ENCODE measurements at regions not wholly inside any gene's neighbourhood (a gene's known extent, or its start where the extent isn't known, plus 50 kb on each side); places are given as distances from the start of the nearest gene placed in this dataset.

DNA sequence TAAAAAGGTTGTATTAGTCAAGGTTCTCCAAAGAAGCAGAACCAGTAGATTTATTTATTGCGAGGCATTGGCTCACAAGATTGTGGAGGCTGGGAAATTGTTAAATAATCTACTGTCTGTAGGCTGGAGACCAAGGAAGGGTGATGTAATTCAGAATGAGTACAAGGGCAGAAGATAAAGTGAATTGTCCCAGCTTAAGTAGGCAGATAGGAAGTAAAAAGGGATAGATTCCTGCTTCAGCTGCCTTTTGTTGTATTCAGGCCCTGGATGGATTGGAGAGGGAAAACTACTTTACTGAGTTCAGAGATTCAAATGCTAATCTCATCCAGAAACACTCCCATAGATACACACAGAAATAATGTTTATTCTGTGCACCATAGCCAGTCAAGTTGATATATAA lies 301.1 kb downstream of the CYLC2 start:
- Histone ChIP-seq H3K79me2 (ENCODE audit: insufficient read depth, low read length) (no peaks in the 10 kb centered on the region), H3K36me3 (ENCODE audit: insufficient read depth, low read length) (no peaks in the 10 kb centered on the region), H3K4me2 (ENCODE audit: insufficient read depth, low read length) (no peak overlapping the region), H3K4me3 (ENCODE audit: insufficient read depth, low read length) (no peak overlapping the region), H2AFZ (ENCODE audit: low read length) (no peak overlapping the region), H3K27ac (ENCODE audit: low read depth, low read length) (no peak overlapping the region), H3K9me3 (ENCODE audit: low read depth, low read length) (peaks cover 3% of the 10 kb centered on the region), H4K20me1 (ENCODE audit: insufficient read depth, low read length) (no peaks in the 10 kb centered on the region), H3K27me3 (ENCODE audit: insufficient read depth, low read length) (no peaks in the 10 kb centered on the region), H3K4me1 (ENCODE audit: insufficient read depth, low read length) (no peaks in the 10 kb centered on the region)
- TF ChIP-seq, protein P1, sequence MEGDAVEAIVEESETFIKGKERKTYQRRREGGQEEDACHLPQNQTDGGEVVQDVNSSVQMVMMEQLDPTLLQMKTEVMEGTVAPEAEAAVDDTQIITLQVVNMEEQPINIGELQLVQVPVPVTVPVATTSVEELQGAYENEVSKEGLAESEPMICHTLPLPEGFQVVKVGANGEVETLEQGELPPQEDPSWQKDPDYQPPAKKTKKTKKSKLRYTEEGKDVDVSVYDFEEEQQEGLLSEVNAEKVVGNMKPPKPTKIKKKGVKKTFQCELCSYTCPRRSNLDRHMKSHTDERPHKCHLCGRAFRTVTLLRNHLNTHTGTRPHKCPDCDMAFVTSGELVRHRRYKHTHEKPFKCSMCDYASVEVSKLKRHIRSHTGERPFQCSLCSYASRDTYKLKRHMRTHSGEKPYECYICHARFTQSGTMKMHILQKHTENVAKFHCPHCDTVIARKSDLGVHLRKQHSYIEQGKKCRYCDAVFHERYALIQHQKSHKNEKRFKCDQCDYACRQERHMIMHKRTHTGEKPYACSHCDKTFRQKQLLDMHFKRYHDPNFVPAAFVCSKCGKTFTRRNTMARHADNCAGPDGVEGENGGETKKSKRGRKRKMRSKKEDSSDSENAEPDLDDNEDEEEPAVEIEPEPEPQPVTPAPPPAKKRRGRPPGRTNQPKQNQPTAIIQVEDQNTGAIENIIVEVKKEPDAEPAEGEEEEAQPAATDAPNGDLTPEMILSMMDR (IDR thresholded peaks at IDR 0.05; ENCODE audit: extremely low read depth, low read depth, low read length) = no peak
- DNase-seq (ENCODE audit: insufficient read length, low spot score, missing footprints) = no peak

DNA sequence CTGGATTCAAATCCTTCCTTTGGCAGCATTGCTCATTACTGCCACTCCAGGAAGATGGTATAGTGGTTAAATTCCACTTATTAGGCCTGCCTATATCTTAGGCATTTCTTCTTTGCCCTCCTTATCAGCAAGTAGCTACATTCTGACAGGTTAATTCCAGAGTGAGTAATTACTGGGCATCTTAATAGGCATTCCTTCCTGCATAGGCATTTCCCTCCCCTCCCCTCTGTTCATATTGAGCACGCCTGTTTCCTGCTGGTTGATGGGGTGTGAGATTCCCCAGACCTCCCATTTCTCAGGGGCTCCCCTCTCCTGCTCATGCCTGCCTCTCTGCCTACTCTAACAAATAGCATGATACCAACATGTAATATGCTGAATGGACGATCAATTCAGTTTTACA lies 305.9 kb downstream of the CYLC2 start:
- Histone ChIP-seq H3K27ac (ENCODE audit: low read depth, low read length) (no peak overlapping the region), H3K4me2 (ENCODE audit: insufficient read depth, low read length) (no peak overlapping the region), H4K20me1 (ENCODE audit: insufficient read depth, low read length) (no peaks in the 10 kb centered on the region), H2AFZ (ENCODE audit: low read length) (no peak overlapping the region), H3K79me2 (ENCODE audit: insufficient read depth, low read length) (no peaks in the 10 kb centered on the region), H3K4me3 (ENCODE audit: insufficient read depth, low read length) (no peak overlapping the region), H3K4me1 (ENCODE audit: insufficient read depth, low read length) (no peaks in the 10 kb centered on the region), H3K36me3 (ENCODE audit: insufficient read depth, low read length) (no peaks in the 10 kb centered on the region), H3K9me3 (ENCODE audit: low read depth, low read length) (peaks cover 8% of the 10 kb centered on the region), H3K27me3 (ENCODE audit: insufficient read depth, low read length) (no peaks in the 10 kb centered on the region)
- DNase-seq (ENCODE audit: insufficient read length, low spot score, missing footprints) = peak; percentile 4
- TF ChIP-seq, protein P1 (IDR thresholded peaks at IDR 0.05; ENCODE audit: extremely low read depth, low read depth, low read length) = no peak

- DNase-seq (ENCODE audit: insufficient read length, low spot score, missing footprints) = no peak
- TF ChIP-seq, protein P1 (IDR thresholded peaks at IDR 0.05; ENCODE audit: extremely low read depth, low read depth, low read length) = no peak
- Histone ChIP-seq H3K79me2 (ENCODE audit: insufficient read depth, low read length) (no peaks in the 10 kb centered on the region), H3K9me3 (ENCODE audit: low read depth, low read length) (peaks cover 5% of the 10 kb centered on the region), H3K27ac (ENCODE audit: low read depth, low read length) (no peak overlapping the region), H4K20me1 (ENCODE audit: insufficient read depth, low read length) (no peaks in the 10 kb centered on the region), H3K4me1 (ENCODE audit: insufficient read depth, low read length) (no peaks in the 10 kb centered on the region), H3K36me3 (ENCODE audit: insufficient read depth, low read length) (no peaks in the 10 kb centered on the region), H3K27me3 (ENCODE audit: insufficient read depth, low read length) (no peaks in the 10 kb centered on the region), H3K4me3 (ENCODE audit: insufficient read depth, low read length) (no peak overlapping the region), H3K4me2 (ENCODE audit: insufficient read depth, low read length) (no peak overlapping the region), H2AFZ (ENCODE audit: low read length) (no peak overlapping the region)
Observed at GRCh38 chr9:103304797-103305196, 309.7 kb downstream of the CYLC2 start.

DNA sequence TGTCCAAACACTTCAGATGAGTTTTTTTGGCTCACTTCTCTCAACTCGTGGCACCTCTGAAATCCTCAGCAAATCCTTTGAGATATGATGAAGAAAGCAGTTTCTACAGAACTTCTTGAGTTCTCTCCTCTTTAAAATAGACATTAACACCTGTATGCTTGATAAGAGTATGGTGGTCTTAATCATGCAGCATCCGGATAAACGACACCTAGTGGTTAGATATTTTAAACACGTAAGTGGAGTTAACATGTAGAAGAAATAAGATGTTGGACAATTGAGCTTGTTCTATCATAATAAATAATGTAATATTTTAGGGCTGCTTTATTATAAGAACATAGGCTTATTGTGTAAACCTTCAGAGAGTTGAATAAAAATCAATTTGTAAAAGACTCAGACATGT lies 324.8 kb downstream of the CYLC2 start:
- Histone ChIP-seq H2AFZ (ENCODE audit: low read length) (no peak overlapping the region), H3K27ac (ENCODE audit: low read depth, low read length) (no peak overlapping the region), H3K36me3 (ENCODE audit: insufficient read depth, low read length) (no peaks in the 10 kb centered on the region), H3K4me2 (ENCODE audit: insufficient read depth, low read length) (no peak overlapping the region), H3K27me3 (ENCODE audit: insufficient read depth, low read length) (no peaks in the 10 kb centered on the region), H3K4me3 (ENCODE audit: insufficient read depth, low read length) (no peak overlapping the region), H3K9me3 (ENCODE audit: low read depth, low read length) (no peaks in the 10 kb centered on the region), H3K4me1 (ENCODE audit: insufficient read depth, low read length) (no peaks in the 10 kb centered on the region), H3K79me2 (ENCODE audit: insufficient read depth, low read length) (no peaks in the 10 kb centered on the region), H4K20me1 (ENCODE audit: insufficient read depth, low read length) (no peaks in the 10 kb centered on the region)
- TF ChIP-seq, protein P1 (IDR thresholded peaks at IDR 0.05; ENCODE audit: extremely low read depth, low read depth, low read length) = no peak
- DNase-seq (ENCODE audit: insufficient read length, low spot score, missing footprints) = no peak
